Transverse colon (tissue), 4 donors: ENCODE measurements at regions not wholly inside any gene's neighbourhood (a gene's known extent, or its start where the extent isn't known, plus 50 kb on each side); places are given as distances from the start of the nearest gene placed in this dataset.
"Not testable (repeated sequence)": the region's sequence is repeated elsewhere in the genome, so short reads cannot be mapped to it uniquely, and the experiment has no call there.

Experiments
- DNase-seq: peaks from one replicate; pipeline ENCODE4 v3.0.0-alpha.2; 2019
- H3K27ac ChIP-seq, 4 donors: fragments of 200-600 bp; sonication (generic); 2 replicates each; pipeline ENCODE4 v1.5.1; 2016 to 2018; ENCODE audit warnings: inconsistent platforms in 4 of 4
- H3K27me3 ChIP-seq: fragments of 200-600 bp; sonication (generic); 2 replicates; pipeline ENCODE4 v1.5.1; 2017; ENCODE audit warnings: inconsistent platforms
- H3K36me3 ChIP-seq, 4 donors: fragments of 200-600 bp; sonication (generic); 2 replicates each; pipeline ENCODE4 v1.5.1; 2017 to 2019; ENCODE audit warnings: inconsistent platforms in 4 of 4
- H3K4me1 ChIP-seq, 4 donors: fragments of 200-600 bp; sonication (generic); 2 replicates each; pipeline ENCODE4 v1.5.1; 2017 to 2020; ENCODE audit warnings: inconsistent platforms in 4 of 4
- H3K4me3 ChIP-seq, 4 donors: fragments of 200-600 bp; sonication (generic); 1 replicate in 1 of 4; 2 replicates in 3 of 4; pipeline versions ENCODE4 v1.5.1 to v1.6.1; 2017 to 2019; ENCODE audit warnings: inconsistent platforms in 4 of 4
- H3K9me3 ChIP-seq, 2 donors: fragments of 200-600 bp; sonication (generic); 2 replicates each; pipeline ENCODE4 v1.5.1; 2017 to 2019; ENCODE audit warnings: inconsistent platforms in 2 of 2
- EP300 ChIP-seq: sonication (generic); formaldehyde crosslinking; IDR thresholded peaks from one replicate; pipeline ENCODE4 v1.6.1; 2017; ENCODE audit warnings: antibody characterized with exemption, low read depth
- POLR2A ChIP-seq: fragments of 450-650 bp; IDR thresholded peaks from one replicate; pipeline ENCODE4 v1.6.1; 2016; ENCODE audit warnings: antibody characterized with exemption, mild to moderate bottlenecking, moderate library complexity
- POLR2AphosphoS5 ChIP-seq, 3 donors: sonication (generic); formaldehyde crosslinking; IDR thresholded peaks; one replicate each; pipeline ENCODE4 v1.6.1; 2016; ENCODE audit warnings: antibody characterized with exemption in 3 of 3
- WGBS, 2 donors: methylation state at CpG; one replicate each; pipeline ENCODE4 v1.1.5; 2018; ENCODE audit warnings: low coverage in 1 of 2; 5-methylcytosine and 5-hydroxymethylcytosine counted together
- in situ Hi-C, 4 donors: fragments of 200-750 bp; cut with MboI; loops; one replicate each; pipeline versions ENCODE4 v1.15.0 to v1.15.1; 2017; ENCODE audit warnings: low sequenced_read_pairs in 3 of 4, low pct_ligation_motif_present in 1 of 4, low pct_unique_long_range_greater_than_20kb in 1 of 4
- intact Hi-C: fragments of 100-400 bp; cut with DNase I; formaldehyde crosslinking; loops from one replicate; pipeline ENCODE4 v1.15.1; 2023; ENCODE audit warnings: low total_unique reads
- TF ChIP-seq, protein P1 (sequence below), 5 experiments: fragments of 200-600 bp in 3 of 5; fragments of 450-650 bp in 2 of 5; sonication (generic) in 3 of 5; IDR thresholded peaks; 1 replicate in 2 of 5; 2 replicates in 3 of 5; pipeline ENCODE4 v1.5.1; 2016 to 2017; ENCODE audit warnings: antibody characterized with exemption in 5 of 5, inconsistent platforms in 3 of 5, mild to moderate bottlenecking in 2 of 5, moderate library complexity in 1 of 5

DNA sequence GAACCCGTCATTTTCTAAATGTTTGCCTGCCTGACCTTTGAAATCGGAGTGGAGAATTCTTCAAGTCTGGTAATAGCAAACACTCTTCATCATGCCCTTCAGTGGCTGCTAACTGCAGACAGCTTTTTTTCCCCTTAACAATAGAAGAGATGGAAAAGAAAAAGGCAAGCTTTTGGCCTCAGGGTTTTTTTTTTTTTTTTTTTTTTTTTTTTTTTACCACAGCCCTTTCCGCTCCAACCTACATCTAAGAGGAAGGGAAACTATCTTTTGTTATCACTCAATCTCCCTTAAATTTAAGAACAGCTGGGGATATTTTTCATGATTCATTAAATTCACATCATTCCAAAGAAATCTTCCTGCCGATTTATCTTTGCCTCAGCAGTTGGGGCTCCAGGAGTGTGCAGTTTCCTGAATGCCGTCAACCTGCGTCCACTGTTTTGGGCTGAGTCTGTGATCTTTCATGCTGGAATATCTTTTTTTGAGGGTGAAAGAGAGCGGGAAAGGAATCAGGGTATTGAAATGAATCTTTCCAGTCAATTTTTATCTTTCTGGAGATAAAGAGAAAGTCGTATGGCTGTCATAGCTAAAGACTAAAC is 144.5 kb upstream of the SMYD2 start:
- H3K4me3 ChIP-seq, result no peak overlapping the region
- no peaks in the 10 kb centered on the region for H3K27me3 ChIP-seq
- H3K36me3 ChIP-seq, result no peaks in the 10 kb centered on the region
- intact Hi-C loops (no loop called here), in situ Hi-C loops (loop anchor here in 1 of 4 donors (25.0 kb wide), 2 partner anchors 574 to 749 kb away; no protein-coding TSS in a partner anchor)
- WGBS, 2 donors, result 72 to 84% methylated on average over 7 to 8 of the region's 8 CpGs
- no peaks in the 10 kb centered on the region for H3K9me3 ChIP-seq
- no peak for DNase-seq
- no peaks in the 10 kb centered on the region for H3K4me1 ChIP-seq
- no peak overlapping the region for H3K27ac ChIP-seq
- TF ChIP-seq, protein P1, sequence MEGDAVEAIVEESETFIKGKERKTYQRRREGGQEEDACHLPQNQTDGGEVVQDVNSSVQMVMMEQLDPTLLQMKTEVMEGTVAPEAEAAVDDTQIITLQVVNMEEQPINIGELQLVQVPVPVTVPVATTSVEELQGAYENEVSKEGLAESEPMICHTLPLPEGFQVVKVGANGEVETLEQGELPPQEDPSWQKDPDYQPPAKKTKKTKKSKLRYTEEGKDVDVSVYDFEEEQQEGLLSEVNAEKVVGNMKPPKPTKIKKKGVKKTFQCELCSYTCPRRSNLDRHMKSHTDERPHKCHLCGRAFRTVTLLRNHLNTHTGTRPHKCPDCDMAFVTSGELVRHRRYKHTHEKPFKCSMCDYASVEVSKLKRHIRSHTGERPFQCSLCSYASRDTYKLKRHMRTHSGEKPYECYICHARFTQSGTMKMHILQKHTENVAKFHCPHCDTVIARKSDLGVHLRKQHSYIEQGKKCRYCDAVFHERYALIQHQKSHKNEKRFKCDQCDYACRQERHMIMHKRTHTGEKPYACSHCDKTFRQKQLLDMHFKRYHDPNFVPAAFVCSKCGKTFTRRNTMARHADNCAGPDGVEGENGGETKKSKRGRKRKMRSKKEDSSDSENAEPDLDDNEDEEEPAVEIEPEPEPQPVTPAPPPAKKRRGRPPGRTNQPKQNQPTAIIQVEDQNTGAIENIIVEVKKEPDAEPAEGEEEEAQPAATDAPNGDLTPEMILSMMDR (IDR thresholded peaks at IDR 0.05), result no peak
- TF ChIP-seq POLR2AphosphoS5 (IDR thresholded peaks at IDR 0.05) (no peak), EP300 (no peak), POLR2A (no peak)

DNA sequence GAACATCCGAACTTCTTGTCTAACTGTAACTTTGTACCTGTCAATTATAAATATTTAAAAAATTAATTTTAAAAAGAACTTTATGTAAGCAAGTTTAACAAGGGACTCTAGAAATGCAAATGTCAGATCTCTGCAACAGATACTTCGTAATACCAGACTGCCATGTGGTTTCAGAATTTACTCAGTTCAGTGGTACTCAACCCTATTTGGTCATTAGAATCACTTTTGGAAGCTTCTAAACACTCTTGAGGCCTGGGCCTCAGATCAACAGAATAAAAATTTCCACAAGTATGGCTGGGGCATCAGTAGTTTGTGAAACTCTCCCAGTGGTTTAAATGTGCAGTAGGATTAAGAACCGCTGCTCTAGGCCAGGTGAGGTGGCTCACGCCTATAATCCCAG is 139.5 kb upstream of the SMYD2 start:
- 72 to 87% methylated on average over 2 to 4 of the region's 4 CpGs for WGBS, 2 donors
- intact Hi-C loops (no loop called here), in situ Hi-C loops (loop anchor here in 1 of 4 donors (25.0 kb wide), 2 partner anchors 579 to 754 kb away; no protein-coding TSS in a partner anchor)
- Histone ChIP-seq H3K4me1 (no peaks in the 10 kb centered on the region), H3K9me3 (no peaks in the 10 kb centered on the region), H3K27me3 (no peaks in the 10 kb centered on the region), H3K27ac (no peak overlapping the region), H3K4me3 (no peak overlapping the region), H3K36me3 (no peaks in the 10 kb centered on the region)
- no peak for TF ChIP-seq POLR2AphosphoS5 (IDR thresholded peaks at IDR 0.05)
- TF ChIP-seq, protein P1 (IDR thresholded peaks at IDR 0.05), result no peak
- TF ChIP-seq POLR2A, result no peak
- no peak for TF ChIP-seq EP300
- no peak for DNase-seq

DNA sequence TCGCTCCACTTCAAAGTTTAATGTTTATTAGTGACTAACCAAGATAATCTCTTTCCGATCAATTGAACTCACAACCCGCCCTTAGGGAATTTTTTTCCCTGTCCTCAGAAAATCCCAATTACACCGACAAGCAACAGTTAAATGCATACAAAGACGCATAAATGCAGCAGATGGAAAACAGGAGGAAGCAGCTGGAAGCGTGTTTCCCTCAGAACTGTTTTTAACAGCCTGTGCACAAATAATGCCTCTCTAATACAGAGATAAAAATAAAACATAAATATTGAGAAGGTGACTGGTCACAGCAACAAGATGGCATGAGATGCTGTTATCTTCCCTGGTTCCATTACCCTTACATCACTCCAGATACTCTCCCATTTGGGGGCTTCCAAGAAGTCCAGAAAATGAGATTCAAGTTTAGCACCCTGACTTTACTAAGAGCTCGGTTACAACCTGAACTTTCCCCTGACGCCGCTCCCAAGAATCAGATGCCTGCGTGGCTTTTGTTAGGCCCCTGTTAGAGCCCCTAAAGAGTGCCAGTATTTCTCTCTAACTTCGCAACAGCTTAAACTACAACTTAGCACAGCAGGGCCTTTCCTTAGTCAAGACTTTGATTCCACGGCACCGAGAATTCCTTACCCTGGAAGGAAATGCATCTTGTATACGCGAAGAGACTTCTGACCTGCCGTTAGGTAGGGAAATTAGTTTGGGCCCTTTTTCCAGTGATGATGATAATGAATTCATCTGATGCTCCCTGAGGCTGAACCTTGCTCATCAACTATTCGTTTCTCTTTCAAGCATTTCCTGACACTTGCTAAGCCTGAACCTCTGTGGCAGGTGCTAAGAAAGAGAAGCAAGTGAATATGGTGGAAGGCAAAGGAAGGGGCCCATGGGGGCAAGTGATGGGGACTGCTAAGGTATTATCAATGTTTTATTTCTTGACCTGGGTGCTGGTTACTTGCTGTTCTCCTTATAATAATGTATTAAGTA is 137.7 kb upstream of the SMYD2 start:
- Histone ChIP-seq H3K27ac (no peak overlapping the region), H3K9me3 (no peaks in the 10 kb centered on the region), H3K4me1 (no peaks in the 10 kb centered on the region), H3K27me3 (no peaks in the 10 kb centered on the region), H3K4me3 (no peak overlapping the region), H3K36me3 (no peaks in the 10 kb centered on the region)
- WGBS, 2 donors, result 67 to 82% methylated on average over 13 to 17 of the region's 17 CpGs
- in situ Hi-C loops, result loop anchor here in 1 of 4 donors (25.0 kb wide), 2 partner anchors 581 to 756 kb away; no protein-coding TSS in a partner anchor
- TF ChIP-seq POLR2AphosphoS5 (IDR thresholded peaks at IDR 0.05) (no peak), POLR2A (no peak), EP300 (no peak)
- TF ChIP-seq, protein P1 (IDR thresholded peaks at IDR 0.05), result no peak
- DNase-seq, result no peak
- intact Hi-C loops, result no loop called here

DNA sequence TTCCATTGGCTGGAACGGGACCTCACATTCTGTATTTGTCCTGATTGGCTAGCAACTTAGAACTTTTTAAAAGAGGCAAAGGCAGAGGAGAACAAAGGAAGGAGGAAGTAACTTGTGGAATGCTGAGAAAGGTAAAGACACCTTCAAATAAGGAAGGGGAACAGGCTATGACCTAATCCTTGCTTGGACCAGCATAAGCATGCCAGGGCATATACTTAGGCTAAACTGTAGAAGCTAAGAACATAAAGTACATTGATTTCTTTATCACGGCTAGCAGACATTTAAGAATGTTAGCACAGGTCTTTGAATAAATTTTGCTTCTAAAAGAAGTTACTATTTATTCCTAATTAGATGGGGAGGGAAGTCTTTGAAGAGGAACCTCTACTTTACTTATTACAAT is 136.4 kb upstream of the SMYD2 start:
- DNase-seq, H3K9me3 ChIP-seq, H3K36me3 ChIP-seq, H3K27me3 ChIP-seq, intact Hi-C loops, H3K4me3 ChIP-seq, H3K4me1 ChIP-seq, H3K27ac ChIP-seq: not testable (repeated sequence)
- in situ Hi-C loops, result loop anchor here in 1 of 4 donors (25.0 kb wide), 2 partner anchors 582 to 757 kb away; no protein-coding TSS in a partner anchor
- 78 to 83% methylated on average over 1 to 2 of the region's 2 CpGs for WGBS, 2 donors
